ENCODE measurements at regions not wholly inside any gene's neighbourhood (a gene's known extent, or its start where the extent isn't known, plus 50 kb on each side); places are given as distances from the start of the nearest gene placed in this dataset.

- no peak for TF ChIP-seq GATA3 (IDR thresholded peaks at IDR 0.05; ENCODE audit: low read depth, low read length)
- TF ChIP-seq GATA2 (IDR thresholded peaks at IDR 0.05; ENCODE audit: low read depth, low read length) = no peak
Observed at GRCh38 chr13:96934889-96935489, 59.3 kb downstream of the OXGR1 start.

- TF ChIP-seq GATA2 (IDR thresholded peaks at IDR 0.05; ENCODE audit: low read depth, low read length) (no peak), GATA3 (IDR thresholded peaks at IDR 0.05; ENCODE audit: low read depth, low read length) (no peak)
Observed at GRCh38 chr13:96925916-96926628, 68.2 kb downstream of the OXGR1 start.

GRCh38 chr13:96925477-96925876, 68.8 kb downstream of the OXGR1 start:
- TF ChIP-seq GATA2 (IDR thresholded peaks at IDR 0.05; ENCODE audit: low read depth, low read length) (no peak), GATA3 (IDR thresholded peaks at IDR 0.05; ENCODE audit: low read depth, low read length) (no peak)

GRCh38 chr13:96904232-96904631, 90.0 kb downstream of the OXGR1 start:
- TF ChIP-seq GATA3 (IDR thresholded peaks at IDR 0.05; ENCODE audit: low read depth, low read length) (no peak), GATA2 (IDR thresholded peaks at IDR 0.05; ENCODE audit: low read depth, low read length) (no peak)

- TF ChIP-seq GATA2 (IDR thresholded peaks at IDR 0.05; ENCODE audit: low read depth, low read length) (no peak), GATA3 (IDR thresholded peaks at IDR 0.05; ENCODE audit: low read depth, low read length) (no peak)
Observed at GRCh38 chr13:96903085-96903484, 91.2 kb downstream of the OXGR1 start.

- peak; percentile 82 for TF ChIP-seq GATA2 (IDR thresholded peaks at IDR 0.05; ENCODE audit: low read depth, low read length)
- peak; percentile 38; the same call in 1 of the 2 replicates for TF ChIP-seq GATA3 (IDR thresholded peaks at IDR 0.05; ENCODE audit: low read depth, low read length)
Observed at GRCh38 chr13:96900986-96901385, 93.3 kb downstream of the OXGR1 start.

- TF ChIP-seq GATA2 (IDR thresholded peaks at IDR 0.05; ENCODE audit: low read depth, low read length) (no peak), GATA3 (IDR thresholded peaks at IDR 0.05; ENCODE audit: low read depth, low read length) (no peak)
Observed at GRCh38 chr13:96899946-96900345, 94.3 kb downstream of the OXGR1 start.

- TF ChIP-seq GATA2 (IDR thresholded peaks at IDR 0.05; ENCODE audit: low read depth, low read length) = no peak
- TF ChIP-seq GATA3 (IDR thresholded peaks at IDR 0.05; ENCODE audit: low read depth, low read length) = no peak
Observed at GRCh38 chr13:96898646-96899254, 95.5 kb downstream of the OXGR1 start.

- no peak for TF ChIP-seq GATA3 (IDR thresholded peaks at IDR 0.05; ENCODE audit: low read depth, low read length)
- no peak for TF ChIP-seq GATA2 (IDR thresholded peaks at IDR 0.05; ENCODE audit: low read depth, low read length)
Observed at GRCh38 chr13:96898212-96898611, 96.1 kb downstream of the OXGR1 start.

All from SH-SY5Y (cell line).